HEK293 (cell line): ENCODE measurements at regions not wholly inside any gene's neighbourhood (a gene's known extent, or its start where the extent isn't known, plus 50 kb on each side); places are given as distances from the start of the nearest gene placed in this dataset.

Experiments
- CTCF ChIA-PET: fragments of 350-600 bp; formaldehyde crosslinking; extraction: SDS; loops from one replicate; lab custom pipeline; 2021; ENCODE audit warnings: antibody characterized with exemption; lab: Yijun Ruan, JAX
- POLR2A ChIA-PET: fragments of 300-600 bp; formaldehyde crosslinking; extraction: SDS; loops from one replicate; lab custom pipeline; 2020; ENCODE audit warnings: antibody characterized with exemption, inconsistent platforms; lab: Yijun Ruan, JAX
- H3K27ac ChIP-seq: fragments of 200-500 bp; sonication (Bioruptor generic); 2 replicates; pipeline ENCODE4 v1.5.1; 2014; ENCODE audit warnings: low read depth, low read length, control low read depth, inconsistent platforms; ENCODE audit errors: extremely low read depth
- H3K36me3 ChIP-seq, 2 experiments: fragments of 200-500 bp in 1 of 2; sonication (Bioruptor generic) in 1 of 2; 1 replicate in 1 of 2; 2 replicates in 1 of 2; pipeline ENCODE4 v1.5.1; 2014 to 2017; ENCODE audit warnings: inconsistent platforms in 2 of 2, low read length in 2 of 2; ENCODE audit not compliant: control insufficient read depth in 2 of 2, insufficient read depth in 1 of 2
- H3K4me1 ChIP-seq: fragments of 200-500 bp; sonication (Bioruptor generic); 2 replicates; pipeline ENCODE4 v1.5.1; 2014; ENCODE audit warnings: mild to moderate bottlenecking, low read length, inconsistent platforms; ENCODE audit not compliant: control insufficient read depth, insufficient read depth
- H3K4me3 ChIP-seq: 2 replicates; pipeline ENCODE4 v1.5.1; 2011; ENCODE audit warnings: low read depth, mild to moderate bottlenecking, control low read depth, low read length, moderate library complexity
- H3K9me3 ChIP-seq: fragments of 200-500 bp; sonication (Bioruptor generic); 2 replicates; pipeline ENCODE4 v1.5.1; 2014; ENCODE audit warnings: low read depth, low read length, inconsistent platforms; ENCODE audit not compliant: control insufficient read depth, insufficient read depth
- ATF2 ChIP-seq: fragments of 450-650 bp; formaldehyde crosslinking; IDR thresholded peaks from 2 replicates; pipeline ENCODE4 v1.5.1; 2016; ENCODE audit warnings: missing biosample characterization, missing genetic modification characterization, low read depth
- BCL6B ChIP-seq: fragments of 450-650 bp; formaldehyde crosslinking; IDR thresholded peaks from 2 replicates; pipeline ENCODE4 v1.5.1; 2017; ENCODE audit warnings: missing biosample characterization, missing genetic modification characterization
- CTCF ChIP-seq: fragments of 450-650 bp; formaldehyde crosslinking; IDR thresholded peaks from 2 replicates; pipeline ENCODE4 v1.5.1; 2016; ENCODE audit warnings: missing biosample characterization, missing genetic modification characterization
- ELK4 ChIP-seq: IDR thresholded peaks from 2 replicates; pipeline ENCODE4 v1.6.1; 2011; ENCODE audit warnings: mild to moderate bottlenecking, low read depth, low read length, borderline replicate concordance
- OSR2 ChIP-seq: fragments of 450-650 bp; formaldehyde crosslinking; IDR thresholded peaks from 2 replicates; pipeline ENCODE4 v1.5.1; 2016; ENCODE audit warnings: missing biosample characterization, missing genetic modification characterization
- ZBTB44 ChIP-seq: fragments of 450-650 bp; IDR thresholded peaks from 2 replicates; pipeline ENCODE4 v1.5.1; 2018; ENCODE audit warnings: missing biosample characterization, mild to moderate bottlenecking, missing genetic modification characterization
- ZNF146 ChIP-seq: fragments of 450-650 bp; formaldehyde crosslinking; IDR thresholded peaks from 2 replicates; pipeline ENCODE4 v1.5.1; 2016; ENCODE audit warnings: missing biosample characterization, missing genetic modification characterization
- ZNF157 ChIP-seq: fragments of 450-650 bp; formaldehyde crosslinking; IDR thresholded peaks from 2 replicates; pipeline ENCODE4 v1.5.1; 2016; ENCODE audit warnings: missing biosample characterization, missing genetic modification characterization
- ZNF2 ChIP-seq: fragments of 450-650 bp; formaldehyde crosslinking; IDR thresholded peaks from 2 replicates; pipeline ENCODE4 v1.5.1; 2016; ENCODE audit warnings: missing biosample characterization, missing genetic modification characterization
- ZNF248 ChIP-seq: fragments of 450-650 bp; formaldehyde crosslinking; IDR thresholded peaks from 2 replicates; pipeline ENCODE4 v1.5.1; 2017; ENCODE audit warnings: missing biosample characterization, missing genetic modification characterization
- ZNF26 ChIP-seq: fragments of 450-650 bp; formaldehyde crosslinking; IDR thresholded peaks from 2 replicates; pipeline ENCODE4 v1.5.1; 2016; ENCODE audit warnings: missing biosample characterization, missing genetic modification characterization
- ZNF280D ChIP-seq: fragments of 450-650 bp; formaldehyde crosslinking; IDR thresholded peaks from 2 replicates; pipeline ENCODE4 v1.5.1; 2016; ENCODE audit warnings: missing biosample characterization, missing genetic modification characterization
- ZNF311 ChIP-seq: fragments of 450-650 bp; formaldehyde crosslinking; IDR thresholded peaks from 2 replicates; pipeline ENCODE4 v1.5.1; 2017; ENCODE audit warnings: missing biosample characterization, missing genetic modification characterization, borderline replicate concordance
- ZNF335 ChIP-seq: fragments of 450-650 bp; formaldehyde crosslinking; conservative IDR thresholded peaks from 2 replicates; pipeline ENCODE4 v1.5.1; 2016; ENCODE audit warnings: missing biosample characterization, missing genetic modification characterization
- ZNF398 ChIP-seq: fragments of 450-650 bp; formaldehyde crosslinking; IDR thresholded peaks from 2 replicates; pipeline ENCODE4 v1.5.1; 2017; ENCODE audit warnings: missing biosample characterization, missing genetic modification characterization
- ZNF423 ChIP-seq: fragments of 450-650 bp; formaldehyde crosslinking; IDR thresholded peaks from 2 replicates; pipeline ENCODE4 v1.5.1; 2016; ENCODE audit warnings: missing biosample characterization, missing genetic modification characterization
- ZNF433 ChIP-seq: fragments of 450-650 bp; formaldehyde crosslinking; IDR thresholded peaks from 2 replicates; pipeline ENCODE4 v1.5.1; 2016; ENCODE audit warnings: missing biosample characterization, missing genetic modification characterization, low read depth
- ZNF488 ChIP-seq: fragments of 450-650 bp; formaldehyde crosslinking; IDR thresholded peaks from 2 replicates; pipeline ENCODE4 v1.5.1; 2016; ENCODE audit warnings: missing biosample characterization, missing genetic modification characterization
- ZNF514 ChIP-seq: fragments of 450-650 bp; formaldehyde crosslinking; IDR thresholded peaks from 2 replicates; pipeline ENCODE4 v1.5.1; 2016; ENCODE audit warnings: missing biosample characterization, missing genetic modification characterization
- ZNF768 ChIP-seq: fragments of 450-650 bp; formaldehyde crosslinking; IDR thresholded peaks from 2 replicates; pipeline ENCODE4 v1.5.1; 2018; ENCODE audit warnings: missing biosample characterization, mild to moderate bottlenecking, missing genetic modification characterization

- TF ChIP-seq BCL6B (tag by site-specific recombination) (no peak), ZBTB44 (peak; percentile 75), ZNF26 (no peak), ZNF157 (no peak), ZNF146 (tag by site-specific recombination) (no peak), ZNF311 (tag by site-specific recombination) (no peak), ZNF2 (tag by site-specific recombination) (no peak), ZNF488 (no peak), ZNF335 (no peak), ZNF514 (no peak), OSR2 (tag by site-specific recombination) (peak; percentile 22; the same call in 1 of the 2 replicates), ATF2 (no peak)
Observed at GRCh38 chr7:119132436-119132835, 907.9 kb downstream of the ANKRD7 start (continued).

- Histone ChIP-seq H3K4me1 (no peaks in the 10 kb centered on the region), H3K36me3 (no peaks in the 10 kb centered on the region), H3K27ac (no peak overlapping the region), H3K4me3 (no peak overlapping the region), H3K9me3 (no peaks in the 10 kb centered on the region)
- no peak for TF ChIP-seq ZNF433 (tag by site-specific recombination)
- no peak for TF ChIP-seq ZNF280D
- no peak for TF ChIP-seq CTCF
- no peak for TF ChIP-seq ELK4
- no peak for TF ChIP-seq ZNF423 (tag by site-specific recombination)
- TF ChIP-seq ZNF768 (tag by site-specific recombination), result no peak
- no peak for TF ChIP-seq ZNF248 (tag by site-specific recombination)
- no peak for TF ChIP-seq ZNF398 (tag by site-specific recombination)
- CTCF ChIA-PET, result no interaction called here
- POLR2A ChIA-PET, result no interaction called here
Observed at GRCh38 chr7:119167431-119167830, 942.9 kb downstream of the ANKRD7 start.
